Spleen (tissue), 11 donors: ENCODE measurements at regions not wholly inside any gene's neighbourhood (a gene's known extent, or its start where the extent isn't known, plus 50 kb on each side); places are given as distances from the start of the nearest gene placed in this dataset.

Experiments used
- DNase-seq: peaks from one replicate; pipeline ENCODE4 v3.0.0-alpha.2; 2020
- H3K27ac ChIP-seq, 8 donors: fragments of 200-600 bp; sonication (generic) in 7 of 8; 1 replicate in 4 of 8; 2 replicates in 4 of 8; pipeline versions ENCODE4 v1.5.0 to v1.8.0; 2016 to 2021; ENCODE audit warnings: inconsistent platforms in 4 of 8, mild to moderate bottlenecking in 4 of 8, moderate library complexity in 1 of 8
- H3K27me3 ChIP-seq, 7 donors: fragments of 200-600 bp; sonication (generic) in 6 of 7; replicated peaks in 1 of 7; 1 replicate in 4 of 7; 2 replicates in 3 of 7; pipeline versions ENCODE4 v1.5.0 to v1.8.0; 2016 to 2021; ENCODE audit warnings: inconsistent platforms in 3 of 7, mild to moderate bottlenecking in 1 of 7
- H3K36me3 ChIP-seq, 6 donors: fragments of 200-600 bp; sonication (generic) in 5 of 6; 1 replicate in 4 of 6; 2 replicates in 2 of 6; pipeline versions ENCODE4 v1.5.0 to v1.8.0; 2016 to 2021; ENCODE audit warnings: inconsistent platforms in 2 of 6
- H3K4me1 ChIP-seq, 6 donors: fragments of 200-600 bp; sonication (generic) in 5 of 6; 1 replicate in 3 of 6; 2 replicates in 3 of 6; pipeline versions ENCODE4 v1.5.0 to v1.8.0; 2016 to 2021; ENCODE audit warnings: inconsistent platforms in 3 of 6
- H3K4me3 ChIP-seq, 8 donors: fragments of 200-600 bp; sonication (generic) in 7 of 8; 1 replicate in 4 of 8; 2 replicates in 4 of 8; pipeline versions ENCODE4 v1.5.0 to v1.8.0; 2016 to 2021; ENCODE audit warnings: inconsistent platforms in 4 of 8, mild to moderate bottlenecking in 4 of 8, moderate library complexity in 2 of 8
- H3K9me3 ChIP-seq, 8 donors: fragments of 200-600 bp; sonication (generic) in 7 of 8; 1 replicate in 4 of 8; 2 replicates in 4 of 8; pipeline versions ENCODE4 v1.5.0 to v1.8.0; 2016 to 2021; ENCODE audit warnings: inconsistent platforms in 4 of 8
- CTCF ChIP-seq, 11 experiments: fragments of 200-600 bp in 7 of 11; fragments of 450-650 bp in 4 of 11; sonication (generic) in 4 of 11; IDR thresholded peaks in 8 of 11; conservative IDR thresholded peaks in 3 of 11; 1 replicate in 7 of 11; 2 replicates in 4 of 11; pipeline versions ENCODE4 v1.4.0 to v1.8.0; 2016 to 2021; ENCODE audit warnings: antibody characterized with exemption in 11 of 11, inconsistent platforms in 4 of 11, mild to moderate bottlenecking in 1 of 11
- POLR2A ChIP-seq, 3 donors: fragments of 450-650 bp; IDR thresholded peaks; one replicate each; pipeline ENCODE4 v1.5.1; 2017; ENCODE audit warnings: antibody characterized with exemption in 3 of 3, mild to moderate bottlenecking in 1 of 3
- POLR2AphosphoS5 ChIP-seq, 3 donors: sonication (generic); formaldehyde crosslinking; IDR thresholded peaks; one replicate each; pipeline ENCODE4 v1.5.1; 2017; ENCODE audit warnings: antibody characterized with exemption in 3 of 3
- WGBS, 5 donors: extraction: QIAGEN DNeasy Blood & Tissue Kit in 3 of 5; methylation state at CpG; one replicate each; pipeline versions ENCODE4 v1.1.5 to v1.1.7; 2013 to 2018; 5-methylcytosine and 5-hydroxymethylcytosine counted together
- intact Hi-C: fragments of 100-400 bp; cut with DNase I; formaldehyde crosslinking; loops from one replicate; pipeline ENCODE4 v1.15.0; 2023; ENCODE audit warnings: low total_unique reads
- donor health status: healthy with polysubstance abuse.
- donor health status: DM: no; HTN: no; CAD: no; lungs with moderate emphysema.
- donor health status: DM: no; HTN: no; CAD: no.
- donor health status: Bipolar disorder and iron deficiency.
- donor health status: healthy.
- donor health status: DM: no; HTN: no; CAD: no.
- donor health status: DM: yes; HTN: yes; CAD: no.

- Histone ChIP-seq H3K9me3 (no peaks in the 10 kb centered on the region), H3K4me3 (no peak overlapping the region), H3K27me3 (no peaks in the 10 kb centered on the region), H3K4me1 (no peaks in the 10 kb centered on the region), H3K27ac (no peak overlapping the region), H3K36me3 (no peaks in the 10 kb centered on the region)
- no peak for DNase-seq
- intact Hi-C loops: no loop called here
- no peak for TF ChIP-seq POLR2AphosphoS5 (IDR thresholded peaks at IDR 0.05)
- TF ChIP-seq CTCF (IDR thresholded peaks at IDR 0.05 in 8 of 11, conservative IDR thresholded peaks at IDR 0.05 in 3 of 11): no peak
- no peak for TF ChIP-seq POLR2A (IDR thresholded peaks at IDR 0.05)
- 62 to 79% (median 72%) methylated on average over 2 of the region's 2 CpGs for WGBS, 5 donors
These were observed 496.9 kb upstream of the STXBP6 start for GRCh38 chr14:25546826-25547225.

DNA sequence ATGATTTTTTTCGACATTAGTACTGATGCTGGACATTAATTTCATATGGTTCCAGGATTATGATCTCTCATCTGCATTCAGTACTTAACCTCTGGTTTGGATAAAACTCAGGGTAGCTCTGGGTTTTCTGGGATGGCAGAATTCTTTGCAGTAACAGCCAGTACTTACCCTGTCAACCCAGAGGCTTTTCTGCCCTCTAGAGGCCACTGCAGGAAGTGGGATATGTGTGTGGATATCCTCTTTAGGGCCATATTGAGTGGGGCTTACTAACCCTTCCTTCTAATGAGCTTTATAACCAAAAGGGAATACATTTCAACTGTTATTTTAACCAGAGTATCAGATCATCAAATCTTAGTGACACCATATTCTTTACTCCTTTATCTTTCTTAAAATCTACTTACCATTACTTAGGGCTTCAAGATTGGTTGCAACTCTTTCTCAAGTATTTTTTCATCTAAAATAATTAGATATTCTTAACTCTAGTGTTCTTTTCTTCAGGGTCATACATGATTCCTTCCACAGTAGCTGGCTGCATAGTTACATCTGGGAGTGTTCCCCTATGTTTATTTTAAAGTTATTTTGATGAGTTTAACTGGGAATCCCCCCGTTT, 488.0 kb upstream of the STXBP6 start:
- 53 to 60% (median 56%) methylated on average over 2 of the region's 2 CpGs for WGBS, 5 donors
- TF ChIP-seq CTCF (IDR thresholded peaks at IDR 0.05 in 8 of 11, conservative IDR thresholded peaks at IDR 0.05 in 3 of 11) (peak in 3 of 11 experiments; percentile 16 to 24 (median 21)), POLR2A (IDR thresholded peaks at IDR 0.05) (no peak), POLR2AphosphoS5 (IDR thresholded peaks at IDR 0.05) (no peak)
- Histone ChIP-seq H3K4me1 (no peaks in the 10 kb centered on the region), H3K4me3 (no peak overlapping the region), H3K27ac (no peak overlapping the region), H3K9me3 (peaks cover 0 to 7% (median 0%) of the 10 kb centered on the region in 8 donors), H3K27me3 (no peaks in the 10 kb centered on the region), H3K36me3 (no peaks in the 10 kb centered on the region)
- no peak for DNase-seq
- intact Hi-C loops: no loop called here

DNA sequence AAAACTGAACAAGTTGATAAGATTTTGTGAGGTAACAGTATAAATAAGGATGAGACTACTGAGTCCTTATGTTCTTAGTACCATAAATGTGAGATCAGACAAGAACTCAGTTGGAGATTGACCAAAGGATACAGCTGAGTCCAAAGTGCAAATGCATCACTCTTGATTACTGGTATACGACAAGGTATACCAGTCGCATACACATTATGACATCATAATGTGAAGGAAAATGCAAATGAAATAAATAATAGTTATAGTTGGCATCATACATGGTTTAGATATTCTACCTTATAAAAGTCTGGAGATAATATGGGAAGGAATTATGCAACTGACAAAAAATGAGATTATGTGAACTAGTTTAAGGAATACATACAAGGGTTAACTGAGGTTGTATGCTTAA, 476.3 kb upstream of the STXBP6 start:
- WGBS, 5 donors: 91 to 99% (median 98%) methylated on average over 2 of the region's 2 CpGs
- Histone ChIP-seq H3K4me1 (no peaks in the 10 kb centered on the region), H3K36me3 (no peaks in the 10 kb centered on the region), H3K4me3 (no peak overlapping the region), H3K27me3 (no peaks in the 10 kb centered on the region), H3K27ac (no peak overlapping the region), H3K9me3 (peaks cover 0 to 6% (median 0%) of the 10 kb centered on the region in 8 donors)
- TF ChIP-seq CTCF (IDR thresholded peaks at IDR 0.05 in 8 of 11, conservative IDR thresholded peaks at IDR 0.05 in 3 of 11) (no peak), POLR2A (IDR thresholded peaks at IDR 0.05) (no peak), POLR2AphosphoS5 (IDR thresholded peaks at IDR 0.05) (no peak)
- DNase-seq: no peak
- intact Hi-C loops: no loop called here

DNA sequence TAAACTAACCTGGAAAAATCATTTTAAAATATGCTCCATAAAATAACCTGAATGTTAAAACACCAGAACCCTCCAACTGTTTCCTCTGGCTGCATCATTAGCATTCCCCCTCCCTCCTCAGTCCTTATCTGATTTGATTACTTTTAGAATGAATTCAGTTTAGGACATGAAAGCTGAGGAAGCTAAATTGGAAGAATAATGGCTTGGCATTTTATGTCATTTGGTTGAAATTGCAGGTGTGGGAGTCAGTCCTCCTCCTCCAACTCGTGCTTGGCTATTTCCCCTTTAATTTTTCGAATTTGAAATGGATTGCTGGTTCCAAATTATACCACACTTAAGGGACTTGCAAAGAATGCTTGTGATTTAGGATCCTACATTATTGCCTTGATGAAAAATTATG, 473.0 kb upstream of the STXBP6 start:
- no peaks in the 10 kb centered on the region for H3K4me1 ChIP-seq
- 33 to 44% (median 41%) methylated on average over 2 of the region's 2 CpGs for WGBS, 5 donors
- no peaks in the 10 kb centered on the region for H3K27me3 ChIP-seq
- no peaks in the 10 kb centered on the region for H3K36me3 ChIP-seq
- no peak for TF ChIP-seq POLR2A (IDR thresholded peaks at IDR 0.05)
- no peak for TF ChIP-seq POLR2AphosphoS5 (IDR thresholded peaks at IDR 0.05)
- no peak for DNase-seq
- H3K27ac ChIP-seq: no peak overlapping the region
- intact Hi-C loops: no loop called here
- no peaks in the 10 kb centered on the region for H3K9me3 ChIP-seq
- H3K4me3 ChIP-seq: no peak overlapping the region

- no peak for DNase-seq
- Histone ChIP-seq H3K4me1 (no peaks in the 10 kb centered on the region), H3K27me3 (no peaks in the 10 kb centered on the region), H3K27ac (no peak overlapping the region), H3K4me3 (no peak overlapping the region), H3K9me3 (no peaks in the 10 kb centered on the region), H3K36me3 (no peaks in the 10 kb centered on the region)
- no peak for TF ChIP-seq CTCF (IDR thresholded peaks at IDR 0.05 in 8 of 11, conservative IDR thresholded peaks at IDR 0.05 in 3 of 11)
- TF ChIP-seq POLR2A (IDR thresholded peaks at IDR 0.05): no peak
- no peak for TF ChIP-seq POLR2AphosphoS5 (IDR thresholded peaks at IDR 0.05)
- WGBS, 5 donors: 80 to 91% (median 84%) methylated on average over 6 of the region's 6 CpGs
- intact Hi-C loops: no loop called here
These were observed 472.2 kb upstream of the STXBP6 start for GRCh38 chr14:25522116-25522515.
